OCI-LY1 (cell line): ENCODE measurements at regions not wholly inside any gene's neighbourhood (a gene's known extent, or its start where the extent isn't known, plus 50 kb on each side); places are given as distances from the start of the nearest gene placed in this dataset.

ENCODE experiments used
- H2AFZ ChIP-seq: fragments of 200-600 bp; sonication (generic), shearing (Covaris generic); 2 replicates; pipeline ENCODE4 v1.6.0; 2014; ENCODE audit warnings: antibody characterized with exemption, mild to moderate bottlenecking, low read length
- H3F3A ChIP-seq: fragments of 200-600 bp; sonication (generic), shearing (Covaris generic); 2 replicates; pipeline ENCODE4 v1.6.0; 2014; ENCODE audit warnings: mild to moderate bottlenecking, antibody characterized with exemption, low read length, moderate library complexity; ENCODE audit not compliant: insufficient read depth
- H3K27ac ChIP-seq: fragments of 200-600 bp; sonication (generic); 2 replicates; pipeline ENCODE4 v1.5.1; 2014; ENCODE audit warnings: low read length, mixed run types, mild to moderate bottlenecking, low read depth; ENCODE audit not compliant: poor library complexity, severe bottlenecking
- H3K27me3 ChIP-seq: fragments of 200-600 bp; sonication (generic); 2 replicates; pipeline ENCODE4 v1.6.0; 2014; ENCODE audit warnings: antibody characterized with exemption, mild to moderate bottlenecking, low read length, moderate library complexity; ENCODE audit not compliant: insufficient read depth
- H3K36me3 ChIP-seq: fragments of 200-600 bp; sonication (generic); 2 replicates; pipeline ENCODE4 v1.6.1; 2014; ENCODE audit warnings: mild to moderate bottlenecking, antibody characterized with exemption, low read length, moderate library complexity, mixed read lengths; ENCODE audit not compliant: insufficient read depth
- H3K4me1 ChIP-seq: fragments of 200-600 bp; sonication (generic); 2 replicates; pipeline ENCODE4 v1.5.1; 2014; ENCODE audit warnings: mild to moderate bottlenecking, low read length, moderate library complexity; ENCODE audit not compliant: insufficient read depth, severe bottlenecking
- H3K4me2 ChIP-seq: fragments of 200-600 bp; sonication (generic), shearing (Covaris generic); 2 replicates; pipeline ENCODE4 v1.6.1; 2014; ENCODE audit warnings: low read length
- H3K4me3 ChIP-seq: fragments of 200-600 bp; sonication (generic); 2 replicates; pipeline ENCODE4 v1.5.1; 2014; ENCODE audit warnings: low read length, low read depth, mild to moderate bottlenecking, mixed read lengths; ENCODE audit not compliant: poor library complexity, severe bottlenecking
- H3K79me2 ChIP-seq: fragments of 200-600 bp; shearing (Covaris generic); 2 replicates; pipeline ENCODE4 v1.6.1; 2016; ENCODE audit warnings: mixed run types, low read length, mixed read lengths; ENCODE audit not compliant: insufficient read depth
- H3K9ac ChIP-seq: fragments of 200-600 bp; sonication (generic), shearing (Covaris generic); 2 replicates; pipeline ENCODE4 v1.6.1; 2014; ENCODE audit warnings: mild to moderate bottlenecking, low read length, mixed read lengths
- H3K9me2 ChIP-seq: fragments of 200-600 bp; sonication (generic), shearing (Covaris generic); 2 replicates; pipeline ENCODE4 v1.6.1; 2014; ENCODE audit warnings: low read depth, mild to moderate bottlenecking, low read length, mixed read lengths
- H3K9me3 ChIP-seq: fragments of 200-600 bp; shearing (Covaris generic); 2 replicates; pipeline ENCODE4 v1.6.1; 2014; ENCODE audit warnings: low read length, mixed read lengths
- H4K20me1 ChIP-seq: fragments of 200-600 bp; sonication (generic), shearing (Covaris generic); 2 replicates; pipeline ENCODE4 v1.6.0; 2016; ENCODE audit warnings: mild to moderate bottlenecking, low read length; ENCODE audit not compliant: insufficient read depth
- EZH2 ChIP-seq: fragments of 200-600 bp; sonication (generic), shearing (Covaris generic); IDR thresholded peaks from 2 replicates; pipeline ENCODE4 v1.8.0; 2017; ENCODE audit warnings: borderline replicate concordance, mixed run types, mild to moderate bottlenecking, antibody characterized with exemption, low read length, moderate library complexity, mixed read lengths
- TF ChIP-seq, protein P1 (sequence below): fragments of 200-600 bp; sonication (generic), shearing (Covaris generic); IDR thresholded peaks from 2 replicates; pipeline ENCODE4 v1.5.1; 2017; ENCODE audit warnings: mild to moderate bottlenecking, antibody characterized with exemption, low read length, moderate library complexity, mixed read lengths

DNA sequence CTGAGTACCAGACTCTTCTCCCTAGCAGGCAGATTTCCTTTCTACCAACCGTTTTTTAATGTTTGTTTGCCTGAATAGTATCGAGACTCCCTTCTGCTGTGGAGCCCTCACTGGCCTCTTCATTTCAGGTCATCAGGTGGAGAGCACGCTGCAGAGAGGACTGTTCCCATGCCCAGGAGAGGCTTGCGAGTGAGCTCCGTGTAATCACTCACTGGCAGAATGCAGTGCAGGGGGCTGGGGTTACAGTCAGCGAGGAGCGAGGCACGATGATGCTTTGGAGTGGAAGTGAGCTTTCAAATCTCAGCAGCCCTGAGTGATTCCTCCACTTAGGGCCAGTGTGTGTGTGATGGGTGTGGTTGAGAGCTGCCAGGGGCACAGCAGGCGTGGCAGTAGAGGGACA, 385.2 kb downstream of the SHQ1 start:
- Histone ChIP-seq H3K27me3 (no peaks in the 10 kb centered on the region), H3K9me3 (no peaks in the 10 kb centered on the region), H3K4me2 (no peak overlapping the region), H3K9me2 (no peaks in the 10 kb centered on the region), H3F3A (no peaks in the 10 kb centered on the region), H2AFZ (no peak overlapping the region), H3K79me2 (no peaks in the 10 kb centered on the region), H3K4me3 (no peak overlapping the region), H3K36me3 (no peaks in the 10 kb centered on the region), H3K27ac (no peak overlapping the region), H4K20me1 (no peaks in the 10 kb centered on the region), H3K4me1 (no peaks in the 10 kb centered on the region), H3K9ac (no peak overlapping the region)
- TF ChIP-seq, protein P1, sequence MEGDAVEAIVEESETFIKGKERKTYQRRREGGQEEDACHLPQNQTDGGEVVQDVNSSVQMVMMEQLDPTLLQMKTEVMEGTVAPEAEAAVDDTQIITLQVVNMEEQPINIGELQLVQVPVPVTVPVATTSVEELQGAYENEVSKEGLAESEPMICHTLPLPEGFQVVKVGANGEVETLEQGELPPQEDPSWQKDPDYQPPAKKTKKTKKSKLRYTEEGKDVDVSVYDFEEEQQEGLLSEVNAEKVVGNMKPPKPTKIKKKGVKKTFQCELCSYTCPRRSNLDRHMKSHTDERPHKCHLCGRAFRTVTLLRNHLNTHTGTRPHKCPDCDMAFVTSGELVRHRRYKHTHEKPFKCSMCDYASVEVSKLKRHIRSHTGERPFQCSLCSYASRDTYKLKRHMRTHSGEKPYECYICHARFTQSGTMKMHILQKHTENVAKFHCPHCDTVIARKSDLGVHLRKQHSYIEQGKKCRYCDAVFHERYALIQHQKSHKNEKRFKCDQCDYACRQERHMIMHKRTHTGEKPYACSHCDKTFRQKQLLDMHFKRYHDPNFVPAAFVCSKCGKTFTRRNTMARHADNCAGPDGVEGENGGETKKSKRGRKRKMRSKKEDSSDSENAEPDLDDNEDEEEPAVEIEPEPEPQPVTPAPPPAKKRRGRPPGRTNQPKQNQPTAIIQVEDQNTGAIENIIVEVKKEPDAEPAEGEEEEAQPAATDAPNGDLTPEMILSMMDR, result no peak
- TF ChIP-seq EZH2, result no peak

DNA sequence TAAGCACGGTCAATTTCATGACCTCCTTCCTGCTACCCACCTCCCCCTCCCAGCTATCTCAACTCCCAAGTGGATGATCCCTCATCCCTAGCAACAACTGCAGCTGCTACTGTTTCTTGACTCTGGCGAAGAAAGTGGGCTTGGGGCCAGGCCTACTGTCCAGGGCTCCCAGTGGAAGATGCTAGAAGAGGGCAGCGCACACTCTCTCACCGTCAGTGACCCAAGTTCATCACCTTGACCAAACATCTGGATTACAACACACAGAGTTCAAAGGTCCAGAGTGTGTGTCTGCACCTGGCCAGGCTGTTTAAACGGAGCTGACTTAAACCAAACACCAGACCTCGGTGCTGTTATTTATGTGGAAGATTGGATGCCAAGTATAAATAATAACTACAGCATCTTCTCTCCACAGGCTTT, 385.6 kb downstream of the SHQ1 start:
- Histone ChIP-seq H2AFZ (no peak overlapping the region), H3K9me3 (no peaks in the 10 kb centered on the region), H3K4me2 (no peak overlapping the region), H3K4me1 (no peaks in the 10 kb centered on the region), H3K36me3 (no peaks in the 10 kb centered on the region), H3K27ac (no peak overlapping the region), H4K20me1 (no peaks in the 10 kb centered on the region), H3K9me2 (no peaks in the 10 kb centered on the region), H3K27me3 (no peaks in the 10 kb centered on the region), H3K79me2 (no peaks in the 10 kb centered on the region), H3K9ac (no peak overlapping the region), H3F3A (no peaks in the 10 kb centered on the region), H3K4me3 (no peak overlapping the region)
- TF ChIP-seq, protein P1, result no peak
- no peak for TF ChIP-seq EZH2

- no peaks in the 10 kb centered on the region for H3K79me2 ChIP-seq
- no peaks in the 10 kb centered on the region for H4K20me1 ChIP-seq
- H3K27ac ChIP-seq, result no peak overlapping the region
- H2AFZ ChIP-seq, result no peak overlapping the region
- H3K4me3 ChIP-seq, result no peak overlapping the region
- no peaks in the 10 kb centered on the region for H3K4me1 ChIP-seq
- no peak overlapping the region for H3K4me2 ChIP-seq
- no peaks in the 10 kb centered on the region for H3F3A ChIP-seq
- no peaks in the 10 kb centered on the region for H3K36me3 ChIP-seq
- H3K27me3 ChIP-seq, result no peaks in the 10 kb centered on the region
- H3K9ac ChIP-seq, result no peak overlapping the region
- TF ChIP-seq, protein P1, result no peak
- no peak for TF ChIP-seq EZH2
- no peaks in the 10 kb centered on the region for H3K9me2 ChIP-seq
- no peaks in the 10 kb centered on the region for H3K9me3 ChIP-seq
Measured at GRCh38 chr3:72461787-72462186, 386.5 kb downstream of the SHQ1 start.
